T-helper 2 cell treated with Interferon-gamma antibody and Interleukin-4, amounts not matched to agents 100 ng/mL and 5 ng/mL, for 36 hours (primary cell): ENCODE measurements at regions not wholly inside any gene's neighbourhood (a gene's known extent, or its start where the extent isn't known, plus 50 kb on each side); places are given as distances from the start of the nearest gene placed in this dataset.

ENCODE experiments used
- intact Hi-C: fragments of 100-400 bp; cut with micrococcal nuclease; formaldehyde crosslinking; loops from one replicate; pipeline ENCODE4 v1.15.1; 2023

- intact Hi-C loops: no loop called here
Observed at GRCh38 chr12:90042920-90043641, 334.4 kb upstream of the ATP2B1 start.

- intact Hi-C loops: no loop called here
Observed at GRCh38 chr12:90038289-90038688, 329.7 kb upstream of the ATP2B1 start.

DNA sequence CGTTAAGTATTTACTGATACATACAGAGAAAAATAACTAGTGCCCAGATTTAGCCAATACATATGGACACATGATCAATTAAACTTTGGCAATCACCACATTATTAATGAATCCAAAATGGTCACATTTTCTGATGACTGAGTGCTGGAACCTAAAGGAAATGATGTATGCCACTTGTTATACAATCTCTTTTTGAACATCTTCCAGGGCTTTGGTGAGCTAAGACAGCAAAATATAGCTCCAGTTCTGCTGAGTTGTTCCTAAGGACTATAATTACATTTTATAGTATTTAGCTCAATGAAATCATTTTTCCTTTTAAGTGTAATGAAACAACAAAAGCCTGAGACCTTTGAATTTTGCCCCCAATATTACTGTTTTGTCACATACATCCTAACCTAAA is 329.1 kb upstream of the ATP2B1 start:
- intact Hi-C loops: no loop called here

GRCh38 chr12:90036637-90037036 is 328.0 kb upstream of the ATP2B1 start:
- intact Hi-C loops: no loop called here

DNA sequence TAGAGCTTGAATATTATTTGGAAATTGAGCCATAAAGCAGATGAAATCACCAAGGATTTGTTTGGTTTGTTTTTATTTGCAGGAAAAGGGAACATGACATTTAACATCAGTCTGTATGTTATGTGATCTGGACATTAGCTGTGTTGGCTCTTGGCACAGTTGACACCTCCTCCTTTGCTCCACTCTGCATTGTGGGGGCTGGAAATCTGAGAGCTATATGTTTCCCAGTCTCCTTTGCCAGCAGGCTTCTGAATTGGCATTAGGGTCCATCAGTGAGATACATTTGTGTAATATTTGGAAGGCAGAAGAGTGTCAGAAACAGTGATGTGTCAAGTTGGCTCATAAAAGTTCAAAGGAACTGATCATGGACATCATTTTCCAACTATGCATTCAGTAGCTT is 322.1 kb upstream of the ATP2B1 start:
- intact Hi-C loops: no loop called here

DNA sequence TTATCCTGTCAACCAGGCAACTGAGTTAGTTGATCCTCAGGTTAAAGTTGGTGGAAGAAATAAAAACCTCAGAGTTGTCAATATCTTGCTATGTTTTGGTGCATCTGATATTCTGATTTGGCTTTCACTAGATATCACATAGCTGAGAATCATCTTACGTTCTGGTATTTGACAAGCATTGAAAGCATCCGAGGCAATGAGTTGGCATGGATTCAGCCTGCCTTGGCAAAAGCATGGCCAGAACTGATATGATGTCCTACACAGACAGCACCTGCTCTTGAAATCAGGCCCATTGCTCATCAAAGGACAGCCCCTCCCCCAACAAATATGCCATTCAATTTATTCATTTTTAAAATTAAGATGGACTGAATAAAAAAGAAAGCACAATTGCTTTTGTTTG is 320.7 kb upstream of the ATP2B1 start:
- intact Hi-C loops: no loop called here

DNA sequence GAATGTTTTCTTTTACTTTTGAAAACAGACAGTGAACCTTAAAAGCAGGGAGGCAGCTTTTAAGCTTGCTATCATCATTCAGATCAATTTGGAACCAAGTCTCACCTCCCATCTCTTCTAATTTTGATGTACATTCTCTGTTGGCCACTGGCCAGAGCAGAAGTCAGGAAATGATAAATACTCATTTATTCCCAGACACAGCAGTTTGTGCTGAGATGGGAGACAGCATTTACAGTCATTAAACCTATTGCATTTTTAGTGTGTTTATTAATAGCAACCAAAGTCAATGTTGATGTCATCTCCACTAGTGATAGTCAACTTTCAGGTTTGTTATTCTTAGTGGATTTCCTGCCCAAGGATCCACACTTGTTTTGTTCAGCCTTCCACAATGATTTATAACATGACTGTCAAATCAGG is 320.0 kb upstream of the ATP2B1 start:
- intact Hi-C loops: no loop called here

GRCh38 chr12:90027889-90028634 is 319.4 kb upstream of the ATP2B1 start:
- intact Hi-C loops: no loop called here

DNA sequence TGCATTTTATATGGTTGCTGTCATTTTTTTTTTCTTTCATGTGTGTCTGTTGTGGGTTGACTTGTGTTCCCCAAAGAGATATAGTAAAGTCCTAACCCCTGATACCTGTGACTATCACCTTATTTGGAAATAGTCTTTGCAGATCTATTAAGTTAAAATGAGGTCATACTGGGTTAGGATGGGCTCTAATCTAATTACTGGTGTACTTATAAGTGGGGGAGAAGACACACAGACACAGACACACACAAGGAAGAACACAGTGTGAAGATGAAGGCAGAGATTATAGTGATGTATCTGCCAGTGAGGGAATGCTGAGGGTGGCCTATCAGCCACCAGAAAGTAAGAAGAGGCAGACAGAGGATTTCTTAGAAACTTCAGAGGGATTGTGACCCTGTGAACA is 318.4 kb upstream of the ATP2B1 start:
- intact Hi-C loops: no loop called here

DNA sequence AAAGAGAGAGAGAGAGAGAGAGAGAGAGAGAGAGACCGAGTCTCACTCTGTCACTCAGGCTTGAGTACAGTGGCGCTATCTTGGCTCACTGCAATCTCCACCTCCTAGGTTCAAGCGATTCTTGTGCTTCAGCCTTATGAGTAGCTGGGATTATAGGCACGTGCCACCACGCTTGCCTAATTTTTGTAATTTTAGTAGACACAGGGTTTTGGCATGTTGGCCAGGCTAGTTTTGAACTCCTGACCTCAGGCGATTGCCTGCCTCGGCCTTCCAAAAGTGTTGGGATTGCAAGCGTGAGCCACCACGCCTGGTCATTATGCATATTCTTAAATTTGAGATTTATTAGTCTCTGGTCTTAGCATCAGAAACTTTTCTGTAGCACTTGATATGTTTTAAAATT is 317.9 kb upstream of the ATP2B1 start:
- intact Hi-C loops: no loop called here

- intact Hi-C loops: no loop called here
Observed at GRCh38 chr12:90024262-90024661, 315.6 kb upstream of the ATP2B1 start.

GRCh38 chr12:90023207-90023900 is 314.7 kb upstream of the ATP2B1 start:
- intact Hi-C loops: no loop called here

DNA sequence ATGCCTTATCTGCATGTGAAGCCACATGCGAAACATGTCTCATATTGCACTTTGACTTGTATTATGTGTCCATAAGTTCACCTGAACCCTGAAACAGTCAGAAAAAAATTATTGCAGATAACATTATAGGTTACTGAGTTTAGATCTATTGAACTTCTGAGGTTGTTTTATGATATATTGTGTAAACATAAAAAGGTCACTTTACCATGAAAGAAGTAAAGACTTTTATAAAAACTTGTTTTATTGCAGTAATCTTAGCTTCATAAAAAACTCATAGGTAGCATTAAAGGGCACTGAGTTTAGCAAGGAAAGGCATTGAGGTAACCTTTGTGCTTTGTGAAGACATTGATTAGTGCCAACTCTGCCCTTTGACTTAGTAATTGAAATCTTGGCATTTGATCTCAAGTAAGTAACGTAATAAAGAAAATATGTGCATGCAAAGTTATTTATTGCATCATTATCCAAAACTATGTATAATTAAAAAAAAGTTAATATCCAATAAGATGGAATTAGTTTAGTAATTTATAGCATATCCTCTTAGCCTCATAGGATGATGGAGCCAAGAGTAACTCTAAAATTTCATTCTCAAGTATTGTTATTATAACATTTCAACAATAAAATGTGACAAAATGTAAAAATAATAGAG is 313.3 kb upstream of the ATP2B1 start:
- intact Hi-C loops: no loop called here

DNA sequence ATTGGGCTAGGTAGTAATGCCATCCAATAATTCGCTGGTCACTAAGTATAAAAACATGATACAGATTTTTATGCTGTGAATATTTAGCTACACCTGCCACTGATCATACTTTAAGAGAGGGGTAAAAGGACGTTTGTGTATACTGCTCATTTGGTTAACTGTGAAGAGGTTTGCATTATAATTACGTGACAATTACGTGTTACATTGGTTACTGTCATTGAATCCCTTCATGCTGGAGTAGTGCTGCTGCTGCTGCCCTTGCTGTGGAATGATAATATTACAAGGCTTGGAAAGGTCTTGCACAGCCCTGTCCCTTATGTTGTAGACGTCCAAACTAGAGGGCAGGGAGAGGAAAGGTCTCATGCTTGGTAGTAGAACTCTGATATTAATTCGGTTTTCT is 312.2 kb upstream of the ATP2B1 start:
- intact Hi-C loops: no loop called here

- intact Hi-C loops: no loop called here
Observed at GRCh38 chr12:90020436-90020835, 311.8 kb upstream of the ATP2B1 start.

DNA sequence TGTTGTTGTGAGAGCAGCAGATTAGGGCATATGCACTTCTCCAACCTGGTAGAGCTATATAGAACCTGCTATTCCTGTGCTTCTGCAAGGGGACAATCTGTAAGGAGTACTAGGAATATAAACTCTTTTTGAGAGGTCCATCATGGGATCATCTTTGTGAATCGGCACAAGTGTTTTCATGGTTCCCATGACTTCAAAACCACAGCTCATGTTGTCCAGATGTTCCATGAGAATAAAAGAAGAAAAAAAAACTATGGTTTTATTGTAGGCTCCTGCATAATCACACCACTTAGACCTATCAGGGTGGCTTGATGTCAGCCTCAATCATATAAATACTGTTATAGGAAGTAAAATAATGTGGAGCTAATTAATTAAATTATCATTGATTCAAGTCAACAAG is 311.4 kb upstream of the ATP2B1 start:
- intact Hi-C loops: no loop called here

DNA sequence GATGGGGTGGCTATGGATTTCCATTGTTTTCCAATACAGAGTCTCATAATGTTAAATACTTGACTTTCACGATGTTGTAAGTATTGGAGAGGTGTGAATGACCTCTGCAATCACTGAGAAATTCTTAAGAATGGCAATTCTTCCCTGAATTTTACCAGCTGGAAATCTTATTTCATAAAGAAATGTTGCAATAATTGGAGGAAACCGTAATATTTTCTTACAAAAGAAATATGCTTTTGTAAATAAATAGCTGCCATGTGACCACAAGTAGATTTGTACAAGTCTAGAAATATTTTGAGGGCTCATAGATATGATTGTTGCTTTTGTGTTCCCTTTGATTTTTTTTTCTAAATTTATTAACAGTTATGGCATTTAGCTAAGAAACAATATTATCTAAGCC is 308.7 kb upstream of the ATP2B1 start:
- intact Hi-C loops: no loop called here

DNA sequence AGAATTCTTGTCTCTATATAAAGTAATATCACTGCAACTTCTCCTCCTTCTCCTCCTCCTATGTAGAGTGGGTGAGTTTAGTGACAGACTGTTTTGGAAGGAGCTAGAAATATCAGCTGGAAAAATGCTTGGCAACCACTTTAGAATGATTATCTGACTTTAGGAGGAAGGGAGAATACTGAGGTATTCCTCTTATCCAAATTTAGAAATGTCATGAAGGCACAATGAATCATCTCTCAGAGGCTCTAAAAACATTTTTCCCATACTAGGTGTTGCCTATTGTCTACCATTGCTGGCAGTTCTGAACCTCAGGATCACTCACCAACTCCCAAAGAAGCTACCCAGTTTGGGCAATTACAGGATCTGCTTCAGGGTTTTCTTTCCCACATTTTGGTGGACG is 306.6 kb upstream of the ATP2B1 start:
- intact Hi-C loops: no loop called here

- intact Hi-C loops: no loop called here
Observed at GRCh38 chr12:90013409-90013808, 304.8 kb upstream of the ATP2B1 start.

DNA sequence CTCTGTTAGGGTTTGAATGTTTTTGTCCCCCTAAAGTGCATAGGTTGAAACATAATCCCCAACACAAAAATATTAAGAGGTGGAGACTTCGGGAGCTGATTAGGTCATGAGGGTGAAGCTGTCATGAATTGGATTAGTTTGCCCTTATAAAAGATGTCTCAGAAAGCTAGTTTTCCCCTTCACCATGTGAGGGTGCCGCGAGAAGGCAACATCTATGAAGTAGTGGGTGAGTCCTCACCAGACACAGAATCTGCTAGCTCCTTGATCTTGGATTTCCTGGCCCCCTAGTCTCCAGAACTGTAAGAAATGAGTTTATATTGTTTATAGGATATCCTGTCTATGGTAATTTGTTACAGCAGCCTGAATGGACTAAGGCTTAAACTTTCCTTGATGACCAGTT is 301.5 kb upstream of the ATP2B1 start:
- intact Hi-C loops: no loop called here

- intact Hi-C loops: no loop called here
Observed at GRCh38 chr12:90008277-90008676, 299.6 kb upstream of the ATP2B1 start.
